Heart left ventricle (tissue), 16 donors: ENCODE measurements at regions not wholly inside any gene's neighbourhood (a gene's known extent, or its start where the extent isn't known, plus 50 kb on each side); places are given as distances from the start of the nearest gene placed in this dataset.

Source experiments
- ATAC-seq, 4 donors: fragments of 200-7000 bp; cut with Tn5 transposase; one replicate each; pipeline ENCODE4 v1.9.1; 2020 to 2022; ENCODE audit warnings: moderate library complexity in 4 of 4, mild to moderate bottlenecking in 3 of 4, moderate number of reproducible peaks in 1 of 4
- DNase-seq, 5 donors: peaks; one replicate each; pipeline ENCODE4 v3.0.0-alpha.2; 2020
- H3K27ac ChIP-seq, 12 donors: fragments of 200-600 bp; sonication (generic) in 4 of 12; one replicate each; pipeline versions ENCODE4 v1.5.0 to v1.8.0; 2016 to 2022; ENCODE audit warnings: mild to moderate bottlenecking in 2 of 12
- H3K27me3 ChIP-seq, 9 donors: fragments of 200-600 bp; sonication (generic) in 2 of 9; one replicate each; pipeline versions ENCODE4 v1.5.1 to v1.8.0; 2016 to 2022; ENCODE audit warnings: mild to moderate bottlenecking in 3 of 9
- H3K36me3 ChIP-seq, 9 donors: fragments of 200-600 bp; sonication (generic) in 2 of 9; one replicate each; pipeline versions ENCODE4 v1.5.0 to v1.8.0; 2018 to 2022; ENCODE audit warnings: mild to moderate bottlenecking in 2 of 9
- H3K4me1 ChIP-seq, 12 donors: fragments of 200-600 bp; sonication (generic) in 4 of 12; one replicate each; pipeline versions ENCODE4 v1.5.0 to v1.8.0; 2016 to 2022; ENCODE audit warnings: mild to moderate bottlenecking in 3 of 12
- H3K4me3 ChIP-seq, 12 donors: fragments of 200-600 bp; sonication (generic) in 4 of 12; one replicate each; pipeline versions ENCODE4 v1.5.0 to v1.8.0; 2017 to 2022; ENCODE audit warnings: mild to moderate bottlenecking in 9 of 12, moderate library complexity in 4 of 12
- H3K9me3 ChIP-seq, 12 donors: fragments of 200-600 bp; sonication (generic) in 4 of 12; one replicate each; pipeline versions ENCODE4 v1.5.0 to v1.8.0; 2016 to 2022; ENCODE audit warnings: mild to moderate bottlenecking in 1 of 12
- POLR2A ChIP-seq, 2 donors: fragments of 450-650 bp; IDR thresholded peaks; one replicate each; pipeline ENCODE4 v1.6.1; 2017; ENCODE audit warnings: antibody characterized with exemption in 2 of 2, mild to moderate bottlenecking in 2 of 2, moderate library complexity in 2 of 2
- WGBS, 4 donors: extraction: QIAGEN DNeasy Blood & Tissue Kit in 2 of 4; methylation state at CpG; one replicate each; pipeline versions ENCODE4 v1.1.5 to v1.1.7; 2013 to 2018; 5-methylcytosine and 5-hydroxymethylcytosine counted together
- intact Hi-C, 10 donors: fragments of 100-400 bp; cut with DNase I; formaldehyde crosslinking; loops; one replicate each; pipeline versions ENCODE4 v1.11.1 to v1.14.2; 2022
- TF ChIP-seq, protein P1 (sequence below), 12 donors: fragments of 200-600 bp; sonication (generic) in 4 of 12; IDR thresholded peaks; one replicate each; pipeline versions ENCODE4 v1.5.0 to v1.8.0; 2018 to 2022; ENCODE audit warnings: antibody characterized with exemption in 12 of 12, mild to moderate bottlenecking in 5 of 12
- donor health status: ischemic (EF 13 %, LVEDD 7.1; RV severe dilation, severe dysfunction).
- donor health status: healthy with polysubstance abuse.
- donor health status: DM: no; HTN: yes; CAD: no.
- donor health status: DM: no; HTN: no; CAD: no.
- donor health status: ischemic (EF 25% LVEDD 6.9; RV normal size, moderate dysfunction).
- donor health status: ischemic (EF 25% LVEDD 5.7; RV mildly dilated, moderate dysfunction).
- donor health status: healthy.
- donor health status: DM: yes; HTN: yes; CAD: no.
- donor health status: ischemic (EF 35%, LVEDD 5.7; RV mildly dilated, moderate dysfunction).
- donor health status: nonischemic (EF 11% LVEDD 7.7; RV severe dilation, severe dysfunction).
- donor health status: DM: yes; HTN: yes; CAD: no.
- donor health status: PGD.
- donor health status: ischemic (EF 29% LVEDD 5.4; RV normal size, mild dysfunction).
- donor health status: nonischemic (EF 23%, LVEDD 6.1; RV moderate dilation, normal function).

- DNase-seq (no peak), ATAC-seq (no peak)
- Histone ChIP-seq H3K36me3 (no peaks in the 10 kb centered on the region), H3K27ac (no peak overlapping the region), H3K9me3 (no peaks in the 10 kb centered on the region), H3K4me3 (no peak overlapping the region), H3K27me3 (no peaks in the 10 kb centered on the region), H3K4me1 (no peaks in the 10 kb centered on the region)
- no peak for TF ChIP-seq POLR2A (IDR thresholded peaks at IDR 0.05)
- TF ChIP-seq, protein P1, sequence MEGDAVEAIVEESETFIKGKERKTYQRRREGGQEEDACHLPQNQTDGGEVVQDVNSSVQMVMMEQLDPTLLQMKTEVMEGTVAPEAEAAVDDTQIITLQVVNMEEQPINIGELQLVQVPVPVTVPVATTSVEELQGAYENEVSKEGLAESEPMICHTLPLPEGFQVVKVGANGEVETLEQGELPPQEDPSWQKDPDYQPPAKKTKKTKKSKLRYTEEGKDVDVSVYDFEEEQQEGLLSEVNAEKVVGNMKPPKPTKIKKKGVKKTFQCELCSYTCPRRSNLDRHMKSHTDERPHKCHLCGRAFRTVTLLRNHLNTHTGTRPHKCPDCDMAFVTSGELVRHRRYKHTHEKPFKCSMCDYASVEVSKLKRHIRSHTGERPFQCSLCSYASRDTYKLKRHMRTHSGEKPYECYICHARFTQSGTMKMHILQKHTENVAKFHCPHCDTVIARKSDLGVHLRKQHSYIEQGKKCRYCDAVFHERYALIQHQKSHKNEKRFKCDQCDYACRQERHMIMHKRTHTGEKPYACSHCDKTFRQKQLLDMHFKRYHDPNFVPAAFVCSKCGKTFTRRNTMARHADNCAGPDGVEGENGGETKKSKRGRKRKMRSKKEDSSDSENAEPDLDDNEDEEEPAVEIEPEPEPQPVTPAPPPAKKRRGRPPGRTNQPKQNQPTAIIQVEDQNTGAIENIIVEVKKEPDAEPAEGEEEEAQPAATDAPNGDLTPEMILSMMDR (IDR thresholded peaks at IDR 0.05) = no peak
- intact Hi-C loops = no loop called here
Observed at GRCh38 chr4:84167093-84167492, 332.0 kb downstream of the NKX6-1 start.

GRCh38 chr4:84166486-84166885, 332.6 kb downstream of the NKX6-1 start:
- no peaks in the 10 kb centered on the region for H3K4me1 ChIP-seq
- H3K4me3 ChIP-seq = no peak overlapping the region
- H3K27me3 ChIP-seq = no peaks in the 10 kb centered on the region
- no peak overlapping the region for H3K27ac ChIP-seq
- no peaks in the 10 kb centered on the region for H3K9me3 ChIP-seq
- H3K36me3 ChIP-seq = no peaks in the 10 kb centered on the region
- TF ChIP-seq POLR2A (IDR thresholded peaks at IDR 0.05) = no peak
- TF ChIP-seq, protein P1 (IDR thresholded peaks at IDR 0.05) = no peak
- WGBS, 4 donors = 95 to 98% (median 96%) methylated on average over 1 of the region's 1 CpG
- ATAC-seq = no peak
- intact Hi-C loops = no loop called here
- no peak for DNase-seq

DNA sequence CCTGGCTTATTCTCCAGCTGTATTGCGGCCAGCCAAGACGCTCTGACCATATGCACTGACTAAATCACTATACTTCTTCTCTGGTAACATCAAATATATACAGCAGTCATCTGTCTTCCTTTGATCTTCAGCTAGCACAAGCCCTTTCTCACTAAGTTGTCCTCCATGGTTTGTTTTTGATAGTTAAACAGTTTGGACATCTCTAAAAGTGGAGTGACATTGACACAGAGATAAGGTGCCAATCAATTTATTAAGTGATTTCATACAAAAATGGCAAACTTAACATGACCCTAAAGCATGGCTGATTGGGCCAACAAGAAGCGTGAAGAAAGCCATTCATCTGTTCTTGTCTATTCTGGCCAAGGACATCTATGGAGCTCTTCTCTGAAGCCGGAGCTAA, 334.9 kb downstream of the NKX6-1 start:
- no peaks in the 10 kb centered on the region for H3K36me3 ChIP-seq
- no peak for DNase-seq
- no peaks in the 10 kb centered on the region for H3K4me1 ChIP-seq
- TF ChIP-seq, protein P1 (IDR thresholded peaks at IDR 0.05) = no peak
- no peak for TF ChIP-seq POLR2A (IDR thresholded peaks at IDR 0.05)
- no peak overlapping the region for H3K27ac ChIP-seq
- no peak overlapping the region for H3K4me3 ChIP-seq
- peaks cover 0 to 11% (median 5%) of the 10 kb centered on the region in 9 donors for H3K27me3 ChIP-seq
- ATAC-seq = no peak
- H3K9me3 ChIP-seq = no peaks in the 10 kb centered on the region
- 87 to 94% (median 89%) methylated on average over 4 of the region's 4 CpGs for whole genome bisulfite sequencing, 4 donors
- intact Hi-C loops = no loop called here

- no peak for TF ChIP-seq POLR2A (IDR thresholded peaks at IDR 0.05)
- TF ChIP-seq, protein P1 (IDR thresholded peaks at IDR 0.05) = no peak
- ATAC-seq (no peak), DNase-seq (no peak)
- no peaks in the 10 kb centered on the region for H3K4me1 ChIP-seq
- H3K27ac ChIP-seq = no peak overlapping the region
- H3K36me3 ChIP-seq = no peaks in the 10 kb centered on the region
- H3K9me3 ChIP-seq = no peaks in the 10 kb centered on the region
- H3K4me3 ChIP-seq = no peak overlapping the region
- intact Hi-C loops = no loop called here
- 3 to 9% (median 6%) methylated on average over 5 of the region's 5 CpGs for WGBS, 4 donors
- peaks cover 0 to 22% (median 5%) of the 10 kb centered on the region in 9 donors for H3K27me3 ChIP-seq
Observed at GRCh38 chr4:84159762-84160161, 339.3 kb downstream of the NKX6-1 start.
